ENCODE measurements at regions not wholly inside any gene's neighbourhood (a gene's known extent, or its start where the extent isn't known, plus 50 kb on each side); places are given as distances from the start of the nearest gene placed in this dataset.

- no peak for TF ChIP-seq ZFP30 (CRISPR knock-in tag; IDR thresholded peaks at IDR 0.05)
- no peak for TF ChIP-seq ESRRG (CRISPR knock-in tag; IDR thresholded peaks at IDR 0.05)
- TF ChIP-seq, protein P1, sequence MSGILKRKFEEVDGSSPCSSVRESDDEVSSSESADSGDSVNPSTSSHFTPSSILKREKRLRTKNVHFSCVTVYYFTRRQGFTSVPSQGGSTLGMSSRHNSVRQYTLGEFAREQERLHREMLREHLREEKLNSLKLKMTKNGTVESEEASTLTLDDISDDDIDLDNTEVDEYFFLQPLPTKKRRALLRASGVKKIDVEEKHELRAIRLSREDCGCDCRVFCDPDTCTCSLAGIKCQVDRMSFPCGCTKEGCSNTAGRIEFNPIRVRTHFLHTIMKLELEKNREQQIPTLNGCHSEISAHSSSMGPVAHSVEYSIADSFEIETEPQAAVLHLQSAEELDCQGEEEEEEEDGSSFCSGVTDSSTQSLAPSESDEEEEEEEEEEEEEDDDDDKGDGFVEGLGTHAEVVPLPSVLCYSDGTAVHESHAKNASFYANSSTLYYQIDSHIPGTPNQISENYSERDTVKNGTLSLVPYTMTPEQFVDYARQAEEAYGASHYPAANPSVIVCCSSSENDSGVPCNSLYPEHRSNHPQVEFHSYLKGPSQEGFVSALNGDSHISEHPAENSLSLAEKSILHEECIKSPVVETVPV (CRISPR knock-in tag; IDR thresholded peaks at IDR 0.05), result no peak
- TF ChIP-seq PATZ1 (CRISPR knock-in tag; IDR thresholded peaks at IDR 0.05; ENCODE audit: borderline replicate concordance), result no peak
- no peak for TF ChIP-seq ZNF565 (CRISPR knock-in tag; conservative IDR thresholded peaks at IDR 0.05; ENCODE audit: low read depth)
Measured at GRCh38 chr20:61015602-61016001, 236.5 kb upstream of the CDH4 start.
